C4-2B (cell line): ENCODE measurements at regions not wholly inside any gene's neighbourhood (a gene's known extent, or its start where the extent isn't known, plus 50 kb on each side); places are given as distances from the start of the nearest gene placed in this dataset.

ENCODE experiments used
- H3K27ac ChIP-seq: fragments of 450-650 bp; 2 replicates; pipeline ENCODE4 v1.5.1; 2017
- ZFX ChIP-seq: fragments of 450-650 bp; IDR thresholded peaks from 2 replicates; pipeline ENCODE4 v1.6.1; 2017
- TF ChIP-seq, protein P1 (sequence below): fragments of 450-650 bp; conservative IDR thresholded peaks from 2 replicates; pipeline ENCODE4 v1.5.1; 2017; ENCODE audit warnings: mild to moderate bottlenecking

DNA sequence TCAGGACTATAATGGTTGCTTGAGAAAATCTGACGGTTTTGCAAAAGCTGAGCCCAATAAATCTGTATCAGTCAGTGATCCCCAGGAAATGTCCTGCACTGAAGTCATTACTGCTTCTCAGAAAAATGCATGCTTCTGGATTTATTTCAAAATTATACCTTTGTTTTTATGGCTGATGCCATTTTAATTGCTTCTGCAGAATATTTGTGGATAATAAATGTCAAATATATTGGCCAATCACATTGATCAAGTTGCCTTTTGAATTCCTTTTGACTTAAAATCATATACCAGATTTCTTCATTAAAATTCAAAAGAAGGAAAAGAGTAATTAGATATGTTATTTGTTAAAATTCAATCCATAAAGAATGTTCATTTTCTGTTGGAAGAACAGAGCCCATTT is 842.9 kb upstream of the ADGRL4 start:
- H3K27ac ChIP-seq = no peak overlapping the region
- TF ChIP-seq, protein P1, sequence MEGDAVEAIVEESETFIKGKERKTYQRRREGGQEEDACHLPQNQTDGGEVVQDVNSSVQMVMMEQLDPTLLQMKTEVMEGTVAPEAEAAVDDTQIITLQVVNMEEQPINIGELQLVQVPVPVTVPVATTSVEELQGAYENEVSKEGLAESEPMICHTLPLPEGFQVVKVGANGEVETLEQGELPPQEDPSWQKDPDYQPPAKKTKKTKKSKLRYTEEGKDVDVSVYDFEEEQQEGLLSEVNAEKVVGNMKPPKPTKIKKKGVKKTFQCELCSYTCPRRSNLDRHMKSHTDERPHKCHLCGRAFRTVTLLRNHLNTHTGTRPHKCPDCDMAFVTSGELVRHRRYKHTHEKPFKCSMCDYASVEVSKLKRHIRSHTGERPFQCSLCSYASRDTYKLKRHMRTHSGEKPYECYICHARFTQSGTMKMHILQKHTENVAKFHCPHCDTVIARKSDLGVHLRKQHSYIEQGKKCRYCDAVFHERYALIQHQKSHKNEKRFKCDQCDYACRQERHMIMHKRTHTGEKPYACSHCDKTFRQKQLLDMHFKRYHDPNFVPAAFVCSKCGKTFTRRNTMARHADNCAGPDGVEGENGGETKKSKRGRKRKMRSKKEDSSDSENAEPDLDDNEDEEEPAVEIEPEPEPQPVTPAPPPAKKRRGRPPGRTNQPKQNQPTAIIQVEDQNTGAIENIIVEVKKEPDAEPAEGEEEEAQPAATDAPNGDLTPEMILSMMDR = no peak
- no peak for TF ChIP-seq ZFX

- H3K27ac ChIP-seq = no peak overlapping the region
- TF ChIP-seq ZFX = no peak
- TF ChIP-seq, protein P1 = no peak
These were observed 841.8 kb upstream of the ADGRL4 start for GRCh38 chr1:79848316-79848715.

GRCh38 chr1:79847700-79848099 is 841.2 kb upstream of the ADGRL4 start:
- no peak for TF ChIP-seq ZFX
- TF ChIP-seq, protein P1 = no peak
- H3K27ac ChIP-seq = no peak overlapping the region

DNA sequence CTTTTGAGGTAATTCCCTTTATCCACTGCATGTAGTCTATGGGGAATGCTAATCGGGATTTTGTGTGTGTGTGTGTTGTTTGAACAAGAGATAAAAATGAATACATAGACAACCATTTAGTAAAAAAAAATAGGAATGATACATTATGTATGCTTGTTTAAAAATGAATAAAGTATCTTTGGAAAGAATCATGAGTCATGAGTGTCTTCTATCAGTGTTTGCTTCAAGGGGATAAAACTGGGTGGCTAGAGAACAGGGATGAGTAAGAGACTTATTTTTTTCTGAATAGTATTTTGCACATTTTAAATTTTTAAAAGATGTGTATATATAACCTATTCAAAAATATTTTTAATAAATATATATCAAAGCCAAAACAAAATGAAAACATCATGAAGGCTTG is 839.4 kb upstream of the ADGRL4 start:
- no peak overlapping the region for H3K27ac ChIP-seq
- TF ChIP-seq ZFX = no peak
- TF ChIP-seq, protein P1 = no peak

DNA sequence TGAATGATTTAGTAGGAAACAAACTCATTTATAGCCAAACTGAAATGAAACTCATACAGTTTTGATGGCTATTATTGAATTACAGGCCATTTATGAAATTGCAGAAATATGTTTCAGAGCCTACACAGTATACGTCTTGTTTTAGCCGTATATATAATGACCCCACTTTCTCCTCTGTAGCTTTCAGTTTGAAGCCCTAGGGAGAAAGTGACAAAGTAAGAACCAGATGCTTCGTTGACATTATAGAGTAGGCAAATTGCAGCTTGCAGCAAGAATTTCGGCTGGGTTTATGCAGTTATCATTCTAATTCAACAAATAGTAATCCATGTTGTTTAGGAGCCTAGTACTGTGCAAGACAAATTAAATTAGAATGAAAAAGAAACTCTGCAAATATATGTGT is 836.3 kb upstream of the ADGRL4 start:
- no peak overlapping the region for H3K27ac ChIP-seq
- TF ChIP-seq, protein P1 = no peak
- TF ChIP-seq ZFX = no peak

DNA sequence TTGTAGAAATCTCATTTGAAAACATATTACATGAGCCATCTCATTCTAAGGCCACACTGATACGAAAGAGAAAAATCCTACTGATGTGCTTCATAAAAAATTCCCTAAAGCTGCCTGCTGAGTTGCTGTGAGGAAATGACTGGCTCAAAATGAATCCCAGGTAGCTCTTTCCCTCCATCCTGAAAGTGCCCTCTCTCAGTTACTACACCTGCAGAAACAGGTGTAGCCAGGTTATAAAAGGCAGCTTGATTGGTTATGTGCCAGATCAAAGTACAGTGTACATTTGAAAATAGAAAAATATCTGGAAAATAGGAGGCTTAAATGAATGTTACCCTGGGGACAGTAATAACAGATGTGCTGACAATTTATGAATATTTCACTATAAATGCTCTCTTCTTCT is 833.4 kb upstream of the ADGRL4 start:
- H3K27ac ChIP-seq = no peak overlapping the region
- TF ChIP-seq, protein P1 = no peak
- TF ChIP-seq ZFX = no peak

- no peak for TF ChIP-seq ZFX
- TF ChIP-seq, protein P1 = no peak
- H3K27ac ChIP-seq = no peak overlapping the region
These were observed 820.9 kb upstream of the ADGRL4 start for GRCh38 chr1:79827446-79827845.

- no peak for TF ChIP-seq ZFX
- TF ChIP-seq, protein P1 = no peak
These were observed 819.0 kb upstream of the ADGRL4 start for GRCh38 chr1:79825551-79825950.

More at GRCh38 chr1:79825551-79825950, 819.0 kb upstream of the ADGRL4 start:
- no peak overlapping the region for H3K27ac ChIP-seq
